ENCODE measurements at regions not wholly inside any gene's neighbourhood (a gene's known extent, or its start where the extent isn't known, plus 50 kb on each side); places are given as distances from the start of the nearest gene placed in this dataset.
A peak's percentile ranks its signal among the peaks of the same experiment; 100 is the strongest.

DNA sequence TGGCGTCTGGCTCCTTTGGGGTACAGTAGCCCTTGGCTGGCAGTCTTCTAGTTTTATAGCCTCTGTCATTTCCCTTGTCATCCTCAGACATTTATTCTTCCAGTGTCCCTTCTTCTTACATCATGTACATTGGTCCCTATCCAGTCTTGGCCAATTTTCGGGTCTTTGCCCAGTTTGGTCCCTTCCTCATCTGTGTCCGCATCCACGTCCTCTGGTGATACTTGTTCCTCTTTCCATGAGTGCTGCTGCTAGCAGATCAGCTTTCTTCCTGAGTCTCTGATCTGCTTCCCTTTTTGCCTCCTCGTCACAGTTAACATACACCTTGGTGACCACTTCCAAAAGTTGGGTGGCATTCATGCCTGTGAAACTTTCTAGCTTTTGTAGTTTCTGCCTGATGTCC is 86.2 kb upstream of the GPR6 start:
- DNase-seq (ENCODE audit: low spot score in 2 of 2) = peak in 1 of 2 donors; percentile 44
- intact Hi-C loops (cut with DNase I; ENCODE audit: low total_unique reads) = no loop called here
- TF ChIP-seq, protein P1, sequence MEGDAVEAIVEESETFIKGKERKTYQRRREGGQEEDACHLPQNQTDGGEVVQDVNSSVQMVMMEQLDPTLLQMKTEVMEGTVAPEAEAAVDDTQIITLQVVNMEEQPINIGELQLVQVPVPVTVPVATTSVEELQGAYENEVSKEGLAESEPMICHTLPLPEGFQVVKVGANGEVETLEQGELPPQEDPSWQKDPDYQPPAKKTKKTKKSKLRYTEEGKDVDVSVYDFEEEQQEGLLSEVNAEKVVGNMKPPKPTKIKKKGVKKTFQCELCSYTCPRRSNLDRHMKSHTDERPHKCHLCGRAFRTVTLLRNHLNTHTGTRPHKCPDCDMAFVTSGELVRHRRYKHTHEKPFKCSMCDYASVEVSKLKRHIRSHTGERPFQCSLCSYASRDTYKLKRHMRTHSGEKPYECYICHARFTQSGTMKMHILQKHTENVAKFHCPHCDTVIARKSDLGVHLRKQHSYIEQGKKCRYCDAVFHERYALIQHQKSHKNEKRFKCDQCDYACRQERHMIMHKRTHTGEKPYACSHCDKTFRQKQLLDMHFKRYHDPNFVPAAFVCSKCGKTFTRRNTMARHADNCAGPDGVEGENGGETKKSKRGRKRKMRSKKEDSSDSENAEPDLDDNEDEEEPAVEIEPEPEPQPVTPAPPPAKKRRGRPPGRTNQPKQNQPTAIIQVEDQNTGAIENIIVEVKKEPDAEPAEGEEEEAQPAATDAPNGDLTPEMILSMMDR (IDR thresholded peaks at IDR 0.05) = no peak
- TF ChIP-seq POLR2A (IDR thresholded peaks at IDR 0.05) = no peak
- whole genome bisulfite sequencing, 2 donors = 85 to 86% methylated on average over 5 of the region's 5 CpGs
- no peak overlapping the region for H3K4me3 ChIP-seq (ENCODE audit: low read depth, poor library complexity, severe bottlenecking)

DNA sequence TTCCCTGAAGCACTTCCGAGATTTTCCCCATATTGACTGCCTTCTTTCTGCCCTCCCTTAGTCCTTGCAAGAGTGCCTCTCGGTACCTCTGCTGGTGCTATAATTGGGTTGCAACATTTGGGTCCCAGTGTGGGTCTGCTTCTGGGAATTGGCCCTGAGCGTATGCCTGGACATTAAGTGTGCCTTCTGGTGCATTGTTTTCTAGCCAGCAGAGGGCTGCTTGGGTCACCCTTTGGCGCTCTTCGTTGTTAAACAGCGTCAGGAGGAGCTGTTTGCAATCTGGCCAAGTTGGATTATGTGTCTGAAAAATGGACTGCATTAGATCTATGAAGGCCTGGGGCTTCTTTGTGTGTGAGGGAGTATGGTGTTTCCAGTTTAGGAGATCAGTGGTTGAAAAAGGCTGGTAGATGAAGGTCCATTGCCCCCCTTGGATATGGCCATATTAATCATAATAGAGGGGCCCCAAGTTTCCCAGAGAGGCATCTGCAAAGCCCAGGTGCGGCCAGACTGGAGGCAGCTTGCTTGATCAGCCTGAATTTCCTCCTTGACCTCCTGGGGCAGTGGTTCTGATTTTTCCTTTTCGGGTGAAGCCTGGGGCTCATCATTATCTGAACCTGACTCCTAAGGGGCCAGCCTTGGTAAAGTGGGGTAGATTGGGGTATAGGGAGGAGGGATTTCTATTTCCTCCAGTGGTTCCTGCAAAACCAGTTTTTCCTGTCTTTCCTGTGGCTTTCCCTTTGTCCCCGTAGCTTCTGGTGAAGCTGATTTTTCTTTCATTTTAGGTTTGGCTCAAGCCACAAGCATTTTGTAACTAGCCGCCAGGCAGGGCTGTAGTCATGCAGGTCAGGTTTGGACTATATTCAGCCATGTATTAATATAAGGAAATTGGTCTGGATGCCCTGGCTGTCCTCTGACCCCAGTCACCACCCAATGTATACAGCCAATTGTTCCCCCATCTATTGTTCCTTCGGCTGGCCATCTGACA is 85.4 kb upstream of the GPR6 start:
- WGBS, 2 donors = 61 to 63% methylated on average over 11 of the region's 11 CpGs
- H3K4me3 ChIP-seq (ENCODE audit: low read depth, poor library complexity, severe bottlenecking) = no peak overlapping the region
- DNase-seq (ENCODE audit: low spot score in 2 of 2) = no peak
- intact Hi-C loops (cut with DNase I; ENCODE audit: low total_unique reads) = no loop called here
- TF ChIP-seq, protein P1 (IDR thresholded peaks at IDR 0.05) = no peak
- TF ChIP-seq POLR2A (IDR thresholded peaks at IDR 0.05) = no peak

DNA sequence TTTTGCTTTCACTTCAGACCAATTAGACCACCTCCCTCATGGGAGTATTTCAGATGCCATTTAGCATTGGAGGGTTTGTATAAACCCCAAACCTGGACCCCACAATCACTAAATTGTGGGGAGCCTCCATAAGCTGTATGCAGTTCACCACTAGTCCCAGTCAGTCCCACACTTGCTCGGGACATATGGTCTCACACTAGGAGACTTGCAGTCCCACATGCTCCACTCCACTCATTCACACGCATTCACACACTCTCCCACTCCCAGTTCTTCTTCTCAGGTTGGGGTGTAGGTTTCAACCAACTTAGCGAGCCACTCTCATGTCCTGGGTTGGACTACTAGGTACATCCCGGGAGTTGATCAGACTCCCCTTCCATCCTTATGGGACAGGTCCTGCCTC is 84.5 kb upstream of the GPR6 start:
- intact Hi-C loops (cut with DNase I; ENCODE audit: low total_unique reads) = no loop called here
- DNase-seq (ENCODE audit: low spot score in 2 of 2) = no peak
- TF ChIP-seq POLR2A (IDR thresholded peaks at IDR 0.05) = no peak
- 94 to 97% methylated on average over 4 of the region's 4 CpGs for WGBS, 2 donors
- H3K4me3 ChIP-seq (ENCODE audit: low read depth, poor library complexity, severe bottlenecking) = no peak overlapping the region

DNA sequence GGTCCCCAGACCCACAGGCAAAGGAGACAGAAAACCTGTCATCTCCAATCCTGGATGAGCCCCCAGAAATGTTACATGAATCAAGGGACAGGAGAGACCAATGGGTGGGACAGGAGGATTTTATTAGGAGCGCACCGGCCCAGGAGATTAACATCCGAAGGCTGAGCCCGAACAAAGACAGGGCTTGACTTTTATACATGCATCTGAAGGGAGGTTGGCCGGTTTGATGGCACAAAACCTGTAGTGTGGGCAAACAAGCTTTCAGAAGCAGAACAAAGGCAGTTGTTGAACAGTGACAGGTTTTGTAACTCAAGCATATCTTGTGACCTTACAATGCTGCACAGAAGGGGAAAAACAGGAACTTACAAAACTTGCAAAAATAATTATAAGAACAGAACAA is 83.9 kb upstream of the GPR6 start:
- intact Hi-C loops (cut with DNase I; ENCODE audit: low total_unique reads) = no loop called here
- WGBS, 2 donors = 91 to 97% methylated on average over 5 of the region's 5 CpGs
- no peak overlapping the region for H3K4me3 ChIP-seq (ENCODE audit: low read depth, poor library complexity, severe bottlenecking)
- TF ChIP-seq POLR2A (IDR thresholded peaks at IDR 0.05) = no peak
- TF ChIP-seq, protein P1 (IDR thresholded peaks at IDR 0.05) = no peak
- DNase-seq (ENCODE audit: low spot score in 2 of 2) = no peak

DNA sequence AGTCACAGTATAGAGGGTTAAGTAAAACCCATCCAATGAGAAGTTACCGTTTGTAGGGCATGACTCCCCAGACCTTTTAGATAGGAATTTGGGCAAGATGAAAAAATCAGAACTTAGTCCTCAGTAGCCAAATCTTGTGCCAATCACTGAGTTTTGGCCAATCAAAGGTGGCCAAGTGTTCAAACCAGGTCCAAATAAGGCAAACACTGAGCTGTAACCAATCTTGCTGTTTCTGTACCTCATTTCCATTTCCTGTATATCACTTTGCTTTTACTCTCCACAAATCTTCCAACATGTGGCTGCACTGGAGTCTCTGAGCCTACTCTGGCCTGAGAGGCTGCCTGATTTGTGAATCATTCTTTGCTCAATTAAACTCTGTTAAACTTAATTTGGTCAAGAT is 81.8 kb upstream of the GPR6 start:
- intact Hi-C loops (cut with DNase I; ENCODE audit: low total_unique reads) = no loop called here
- no peak for DNase-seq (ENCODE audit: low spot score in 2 of 2)
- no peak overlapping the region for H3K4me3 ChIP-seq (ENCODE audit: low read depth, poor library complexity, severe bottlenecking)
- TF ChIP-seq, protein P1 (IDR thresholded peaks at IDR 0.05) = no peak
- no peak for TF ChIP-seq POLR2A (IDR thresholded peaks at IDR 0.05)
- 57 to 65% methylated on average over 1 of the region's 1 CpG for WGBS, 2 donors

DNA sequence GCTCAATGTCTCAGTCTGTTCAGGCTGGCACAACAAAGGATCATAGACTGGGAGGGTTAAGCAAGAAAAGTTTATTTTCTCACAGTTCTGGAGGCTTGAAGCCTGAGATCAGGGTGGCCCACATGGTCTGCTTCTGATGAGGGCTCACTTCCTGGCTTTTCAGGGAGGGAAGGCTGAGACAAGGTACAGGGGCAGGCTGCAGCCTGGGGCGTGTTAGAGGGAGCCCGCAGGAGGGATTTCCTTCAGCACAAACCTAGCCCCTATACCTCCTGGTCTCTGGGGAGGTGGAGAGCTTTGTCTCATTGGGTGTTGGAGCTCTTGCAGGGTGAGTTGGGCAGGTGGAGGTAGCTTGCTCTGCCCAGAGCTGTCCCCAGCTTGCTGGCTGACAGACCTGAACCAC is 81.1 kb upstream of the GPR6 start:
- intact Hi-C loops (cut with DNase I; ENCODE audit: low total_unique reads) = no loop called here
- no peak for TF ChIP-seq POLR2A (IDR thresholded peaks at IDR 0.05)
- TF ChIP-seq, protein P1 (IDR thresholded peaks at IDR 0.05) = no peak
- no peak overlapping the region for H3K4me3 ChIP-seq (ENCODE audit: low read depth, poor library complexity, severe bottlenecking)
- WGBS, 2 donors = 86 to 89% methylated on average over 2 of the region's 2 CpGs
- no peak for DNase-seq (ENCODE audit: low spot score in 2 of 2)
